ENCODE measurements at regions not wholly inside any gene's neighbourhood (a gene's known extent, or its start where the extent isn't known, plus 50 kb on each side); places are given as distances from the start of the nearest gene placed in this dataset.

DNA sequence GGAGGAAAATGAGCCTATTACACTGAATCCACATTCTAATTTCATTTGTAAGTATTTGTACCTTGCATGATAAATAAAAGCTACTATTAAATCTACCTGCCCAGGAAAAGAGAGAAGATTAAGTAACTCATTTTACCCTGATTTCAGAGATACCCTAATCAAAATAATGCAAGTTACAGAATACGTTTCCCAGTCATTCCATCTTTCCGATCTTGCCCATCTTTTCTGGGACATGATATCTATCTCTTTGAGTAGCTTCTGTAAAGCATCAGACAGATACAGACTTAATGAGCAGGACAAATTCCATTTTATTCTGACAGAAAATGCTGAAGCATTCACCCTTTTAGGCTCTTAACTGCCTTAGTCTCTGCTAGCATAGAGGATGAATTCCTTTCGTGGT, 56.6 kb downstream of the SPRY2 start:
- in situ Hi-C loops (cut with HindIII; ENCODE audit: low sequenced_read_pairs), result no loop called here

DNA sequence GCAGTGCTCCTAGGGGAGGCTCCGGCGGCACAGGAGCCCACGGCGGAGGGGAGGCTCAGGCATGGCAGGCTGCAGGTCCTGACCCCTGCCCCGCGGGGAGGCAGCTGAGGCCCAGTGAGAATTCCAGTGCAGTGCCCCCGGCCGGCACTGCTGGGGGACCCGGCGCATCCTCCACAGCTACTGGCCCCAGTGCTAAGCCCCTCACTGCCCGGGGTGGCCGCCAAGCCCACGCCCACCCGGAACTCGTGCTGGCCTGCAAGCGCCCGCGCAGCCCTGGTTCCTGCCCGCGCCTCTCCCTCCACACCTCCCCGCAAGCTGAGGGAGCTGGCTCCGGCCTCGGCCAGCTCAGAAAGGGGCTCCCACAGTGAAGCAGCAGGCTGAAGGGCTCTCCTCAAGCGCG, 62.2 kb downstream of the SPRY2 start:
- in situ Hi-C loops (cut with HindIII; ENCODE audit: low sequenced_read_pairs), result no loop called here

DNA sequence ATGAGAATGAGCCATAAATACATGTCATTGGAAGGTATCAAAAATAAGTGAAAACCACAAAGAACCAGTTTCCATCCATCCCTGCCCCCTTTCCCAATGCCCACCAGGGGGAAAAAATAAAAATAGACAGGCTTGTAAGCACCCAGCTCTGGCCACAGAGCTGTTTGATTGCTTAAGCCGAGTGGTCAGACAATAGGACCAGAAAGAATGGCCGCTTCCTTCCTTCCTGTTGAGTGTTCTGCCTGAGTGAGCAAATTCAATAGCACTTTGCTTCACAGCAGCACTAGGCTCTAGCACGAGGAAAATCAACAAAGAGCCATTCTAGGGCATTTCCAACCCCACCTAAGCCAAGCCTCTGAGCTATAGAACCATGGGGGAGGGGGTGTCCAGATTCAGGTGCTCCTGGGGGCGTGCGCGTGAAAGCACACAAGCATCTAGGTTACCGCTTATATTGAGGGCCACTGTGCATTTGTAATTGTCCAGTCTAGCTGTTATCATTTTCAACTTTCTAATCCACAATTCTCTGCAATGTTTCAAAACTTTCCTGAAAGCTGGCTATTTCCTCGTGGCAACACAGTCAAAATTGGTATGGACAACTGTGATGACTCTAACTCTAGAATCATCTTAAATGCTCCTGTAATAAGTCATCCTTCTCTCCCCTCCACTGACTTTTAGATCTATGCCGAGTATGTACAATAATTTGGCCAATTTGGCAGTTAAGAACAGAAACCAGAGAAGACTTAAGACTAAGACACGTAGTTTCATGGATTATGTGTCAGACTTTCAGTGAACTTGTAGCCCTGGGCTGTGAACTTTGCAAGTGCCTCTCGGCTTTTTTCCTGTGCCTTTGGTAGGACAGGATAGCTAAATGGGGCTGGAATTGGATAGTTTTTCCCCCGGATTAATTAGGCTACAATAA, 64.3 kb downstream of the SPRY2 start:
- in situ Hi-C loops (cut with HindIII; ENCODE audit: low sequenced_read_pairs), result no loop called here

DNA sequence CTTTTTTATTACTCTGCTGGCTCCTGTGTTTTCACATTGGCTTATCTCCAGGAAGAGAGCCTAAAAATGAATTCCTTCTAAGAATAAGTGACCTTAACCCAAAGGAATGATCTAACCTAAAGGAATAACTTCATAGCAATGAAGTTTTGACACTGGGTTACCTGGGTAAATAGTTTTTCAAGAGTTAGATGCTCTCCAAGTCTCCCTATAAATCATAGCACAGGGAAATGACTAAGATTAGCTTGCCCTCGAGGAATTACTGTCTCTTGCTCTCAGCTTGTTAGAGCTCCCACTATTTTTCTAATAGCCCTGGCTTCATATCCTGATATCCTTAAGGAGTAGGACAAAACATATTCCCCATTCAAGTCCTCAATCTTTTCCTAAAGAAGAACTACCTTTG, 66.3 kb downstream of the SPRY2 start:
- in situ Hi-C loops (cut with HindIII; ENCODE audit: low sequenced_read_pairs), result no loop called here

DNA sequence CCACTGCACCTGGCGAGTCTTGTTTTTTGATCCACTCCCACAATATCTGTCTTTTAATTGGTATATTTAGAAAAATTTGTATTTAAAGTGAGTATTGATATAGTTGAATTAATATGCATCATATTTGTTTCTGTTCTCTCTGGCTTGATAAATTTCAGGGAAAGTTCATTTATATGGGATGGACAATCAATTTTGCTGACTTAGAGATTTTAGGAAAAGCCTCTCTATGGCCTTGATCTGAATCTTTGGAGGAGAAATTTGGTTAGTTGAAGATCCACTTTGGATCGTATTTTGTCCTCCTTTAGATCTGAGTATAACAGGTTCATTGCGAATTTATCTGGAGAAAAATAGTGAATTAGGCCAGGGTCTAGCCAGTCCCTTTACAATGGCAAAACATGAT, 67.2 kb downstream of the SPRY2 start:
- in situ Hi-C loops (cut with HindIII; ENCODE audit: low sequenced_read_pairs), result no loop called here

DNA sequence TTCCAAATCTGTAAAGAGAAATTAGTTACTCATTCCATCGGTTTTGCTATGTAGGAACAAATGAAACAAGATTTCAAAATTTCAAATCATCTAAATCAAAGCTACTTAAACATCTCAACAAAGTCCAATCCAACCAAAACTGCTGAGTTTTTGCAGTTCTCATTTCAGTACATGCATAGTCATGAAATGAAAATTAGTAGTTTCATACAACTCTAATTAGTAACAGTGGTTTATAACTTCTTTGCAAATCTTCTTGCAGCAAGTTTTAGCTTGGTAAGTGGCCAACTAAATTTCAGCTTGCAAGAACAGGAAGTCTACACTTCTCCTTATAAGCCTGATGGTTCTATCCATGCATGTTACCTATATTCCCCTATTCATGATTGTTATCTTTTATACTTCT, 75.6 kb downstream of the SPRY2 start:
- in situ Hi-C loops (cut with HindIII; ENCODE audit: low sequenced_read_pairs), result no loop called here

DNA sequence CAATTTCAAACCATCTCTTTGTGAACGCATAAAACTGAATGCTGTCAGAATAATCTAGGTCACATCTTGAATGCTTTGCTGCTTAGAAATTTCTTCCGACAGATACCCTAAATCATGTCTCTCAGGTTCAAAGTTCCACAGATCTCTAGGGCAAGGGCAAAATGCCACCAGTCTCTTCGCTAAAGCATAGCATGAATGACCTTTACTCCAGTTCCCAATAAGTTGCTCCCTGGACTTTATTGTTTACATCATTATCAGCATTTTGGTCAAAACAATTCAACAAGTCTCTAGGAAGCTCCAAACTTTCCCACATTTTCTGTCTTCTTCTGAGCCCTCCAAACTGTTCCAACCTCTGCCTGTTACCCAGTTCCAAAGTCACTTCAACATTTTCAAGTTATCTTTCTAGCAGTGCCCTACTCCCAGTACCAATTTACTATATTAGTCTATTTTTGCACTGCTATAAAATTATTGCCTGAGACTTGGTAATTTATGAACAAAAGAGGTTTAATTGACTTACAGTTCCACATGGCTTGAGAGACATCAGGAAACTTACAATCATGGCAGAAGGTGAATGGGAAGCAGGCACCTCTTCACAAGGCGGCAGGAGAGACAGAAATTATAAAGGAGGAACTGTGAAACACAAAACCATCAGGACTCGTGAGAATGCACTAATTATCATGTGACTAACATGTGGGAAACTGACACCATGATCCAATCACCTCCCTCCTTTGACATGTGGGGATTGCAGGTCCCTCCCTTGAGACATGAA, 77.0 kb downstream of the SPRY2 start:
- in situ Hi-C loops (cut with HindIII; ENCODE audit: low sequenced_read_pairs), result no loop called here

DNA sequence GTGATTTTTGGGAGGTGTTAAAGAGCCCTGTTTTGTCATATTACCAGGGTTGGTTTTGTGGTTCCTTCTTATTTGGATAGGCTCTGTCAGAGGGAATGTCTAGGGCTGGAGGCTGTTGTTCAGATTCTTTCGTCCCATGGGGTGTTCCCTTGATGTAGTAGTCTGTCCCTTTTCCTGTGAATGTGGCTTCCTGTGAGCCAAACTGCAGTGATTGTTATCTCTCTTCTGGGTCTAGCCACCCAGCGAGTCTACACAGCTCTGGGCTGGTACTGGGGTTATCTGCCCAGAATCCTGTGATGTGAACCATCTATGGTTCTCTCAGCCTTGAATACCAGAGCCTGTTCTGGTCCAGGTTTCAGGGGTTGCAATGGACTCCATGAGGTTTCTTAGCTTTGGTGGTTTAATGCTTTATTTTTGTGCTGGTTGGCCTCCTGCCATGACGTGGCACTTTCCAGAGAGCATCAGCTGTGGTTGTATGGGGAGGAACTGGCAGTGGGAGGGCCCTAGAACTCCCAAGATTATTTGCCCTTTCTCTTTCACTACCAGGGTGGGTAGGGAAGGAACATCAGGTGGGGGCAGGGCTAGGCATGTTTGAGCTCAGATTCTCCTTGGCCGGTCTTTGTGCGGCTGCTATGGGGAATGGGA, 78.8 kb downstream of the SPRY2 start:
- in situ Hi-C loops (cut with HindIII; ENCODE audit: low sequenced_read_pairs), result no loop called here

DNA sequence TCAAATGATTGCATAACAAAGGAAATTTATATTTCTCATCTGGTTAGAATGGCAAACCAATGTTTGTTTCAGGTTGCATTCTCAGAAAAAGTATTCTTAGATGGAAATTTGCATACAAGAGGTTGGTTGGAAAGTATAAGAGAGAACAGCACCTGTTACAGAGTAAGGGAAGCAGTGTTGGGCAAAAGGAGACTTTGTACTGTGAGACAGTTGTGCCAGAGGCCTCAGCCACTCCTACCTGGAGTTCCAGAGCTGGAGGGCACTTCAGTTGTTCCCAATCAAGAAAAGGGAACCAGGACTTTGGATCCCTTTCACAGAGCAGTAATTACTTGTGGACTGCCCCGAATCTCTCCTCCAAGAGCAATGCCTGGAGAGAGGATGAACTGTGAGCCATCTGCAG, 81.8 kb downstream of the SPRY2 start:
- in situ Hi-C loops (cut with HindIII; ENCODE audit: low sequenced_read_pairs), result no loop called here

DNA sequence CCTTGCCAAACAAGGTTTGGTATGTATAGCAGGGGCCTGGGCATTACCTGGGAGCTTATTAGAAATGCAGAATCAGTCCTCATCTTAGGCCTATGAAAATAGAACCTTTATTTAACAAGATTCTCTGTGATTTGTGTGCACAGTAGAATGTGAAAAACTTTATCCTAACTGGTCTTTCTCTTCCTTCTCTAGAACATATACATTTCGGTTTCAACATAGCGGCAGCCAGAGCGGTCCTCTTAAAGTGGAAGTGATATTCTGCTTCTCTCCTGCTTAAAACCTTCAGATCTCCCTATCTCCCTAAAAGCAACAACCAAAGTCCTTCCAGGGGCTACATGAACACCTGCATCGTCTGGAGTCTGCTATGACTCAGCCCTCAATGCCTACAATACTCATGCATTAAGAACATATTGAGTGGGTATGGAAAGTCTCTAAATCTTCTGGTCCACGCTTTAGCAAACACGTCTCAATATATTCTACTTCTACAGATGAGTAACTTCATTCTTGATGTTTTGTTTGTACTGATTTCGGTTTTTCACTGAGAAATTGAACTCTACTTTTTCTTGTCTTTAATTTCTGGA, 84.5 kb downstream of the SPRY2 start:
- in situ Hi-C loops (cut with HindIII; ENCODE audit: low sequenced_read_pairs), result no loop called here

DNA sequence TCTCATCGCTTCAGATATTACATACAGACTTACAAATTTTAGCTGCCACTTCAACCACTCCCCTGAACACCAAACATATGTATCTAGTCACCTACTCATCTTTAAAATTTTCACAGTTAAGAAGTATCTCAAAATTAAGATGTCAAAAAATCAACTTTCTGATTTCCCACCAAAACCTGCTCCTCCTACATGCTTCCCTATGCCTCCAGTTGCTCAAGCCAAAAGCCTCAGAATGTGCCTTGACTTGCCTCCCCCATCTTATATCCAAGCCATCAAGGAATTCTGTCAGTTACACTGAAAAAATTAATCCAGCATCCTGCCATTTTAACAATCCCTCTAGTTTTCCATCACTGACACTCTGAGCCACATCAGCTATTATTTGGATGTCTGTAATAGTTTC, 85.0 kb downstream of the SPRY2 start:
- in situ Hi-C loops (cut with HindIII; ENCODE audit: low sequenced_read_pairs), result no loop called here

DNA sequence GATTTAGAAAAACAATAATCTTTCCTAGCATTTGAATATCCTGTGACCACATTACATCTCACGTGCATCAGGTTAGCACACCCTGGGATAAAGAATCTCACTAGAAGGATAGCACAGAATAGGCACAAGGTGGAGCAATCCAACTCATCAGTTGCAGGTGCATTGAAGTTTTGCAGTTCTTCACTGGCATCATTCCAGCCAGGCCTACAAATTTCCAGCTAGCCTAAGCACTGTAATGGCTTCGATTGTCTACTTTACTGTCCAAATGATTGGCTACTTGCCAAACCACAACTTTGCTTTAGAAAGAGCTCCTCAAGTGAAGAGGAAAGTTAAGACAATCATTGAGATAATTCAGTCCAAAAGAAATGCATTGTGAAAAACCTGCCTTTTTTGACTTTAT, 89.5 kb downstream of the SPRY2 start:
- in situ Hi-C loops (cut with HindIII; ENCODE audit: low sequenced_read_pairs), result loop anchor here (5.0 kb wide), 1 partner anchor 81 kb away; no protein-coding TSS in a partner anchor

DNA sequence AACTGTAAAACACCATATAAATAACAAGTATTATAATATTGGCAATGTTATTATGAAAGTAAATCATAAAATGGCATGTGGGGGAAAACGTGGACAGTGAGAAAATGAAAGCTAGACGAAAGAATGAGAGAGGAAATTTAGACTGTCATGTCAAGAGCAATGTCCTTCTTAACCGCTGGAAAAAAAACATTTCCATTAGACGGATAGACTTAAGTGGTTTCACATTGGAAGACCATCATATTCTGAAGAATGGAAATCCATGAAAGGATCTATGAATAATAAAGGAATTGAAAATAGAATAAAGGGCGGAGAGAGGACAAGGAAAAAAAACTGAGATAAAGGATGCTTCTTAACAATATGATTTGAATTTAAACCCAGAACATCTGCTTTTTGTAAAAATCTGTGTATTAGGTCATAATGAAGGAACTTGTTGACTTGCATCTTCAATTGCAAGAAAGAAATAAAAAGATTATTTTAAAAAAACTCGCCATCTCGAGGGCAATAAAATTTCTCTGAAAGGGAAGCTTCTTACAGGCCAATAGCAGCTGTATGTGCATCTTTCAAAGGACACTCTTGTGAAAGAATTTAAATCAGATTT, 90.6 kb downstream of the SPRY2 start:
- in situ Hi-C loops (cut with HindIII; ENCODE audit: low sequenced_read_pairs), result loop anchor here (5.0 kb wide), 1 partner anchor 82 kb away; no protein-coding TSS in a partner anchor

DNA sequence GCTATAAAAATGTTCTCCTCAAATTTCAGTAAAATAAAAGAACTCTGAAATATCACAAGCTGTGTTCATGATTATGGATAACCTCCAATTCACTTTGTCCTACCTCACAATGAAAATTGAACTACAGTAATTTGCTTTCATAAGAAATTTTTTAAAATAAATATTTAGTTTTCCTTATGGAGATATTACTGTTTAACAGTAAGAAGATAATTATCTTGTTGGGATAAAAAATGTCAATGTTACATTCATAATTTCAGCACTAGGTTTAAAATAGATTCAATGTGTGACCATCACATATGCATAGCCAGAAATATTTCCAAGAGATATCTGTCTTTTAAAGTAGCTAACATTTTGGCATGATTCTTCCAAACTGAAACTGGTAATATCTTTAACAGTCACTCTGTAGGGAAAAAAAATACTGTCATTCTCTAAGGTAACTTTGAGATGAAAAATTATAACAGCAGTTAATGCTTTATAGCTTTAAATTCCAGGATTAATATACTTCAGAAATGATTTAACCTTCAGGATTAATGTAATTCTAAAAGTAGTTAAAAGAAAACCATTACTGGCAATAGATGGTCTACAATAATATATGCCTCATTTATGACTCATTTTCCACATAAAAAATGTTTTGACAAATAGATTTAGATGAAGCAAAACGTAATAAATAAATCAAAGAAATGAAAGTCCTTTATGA, 91.3 kb downstream of the SPRY2 start:
- in situ Hi-C loops (cut with HindIII; ENCODE audit: low sequenced_read_pairs), result loop anchor here (5.0 kb wide), 1 partner anchor 83 kb away; no protein-coding TSS in a partner anchor

DNA sequence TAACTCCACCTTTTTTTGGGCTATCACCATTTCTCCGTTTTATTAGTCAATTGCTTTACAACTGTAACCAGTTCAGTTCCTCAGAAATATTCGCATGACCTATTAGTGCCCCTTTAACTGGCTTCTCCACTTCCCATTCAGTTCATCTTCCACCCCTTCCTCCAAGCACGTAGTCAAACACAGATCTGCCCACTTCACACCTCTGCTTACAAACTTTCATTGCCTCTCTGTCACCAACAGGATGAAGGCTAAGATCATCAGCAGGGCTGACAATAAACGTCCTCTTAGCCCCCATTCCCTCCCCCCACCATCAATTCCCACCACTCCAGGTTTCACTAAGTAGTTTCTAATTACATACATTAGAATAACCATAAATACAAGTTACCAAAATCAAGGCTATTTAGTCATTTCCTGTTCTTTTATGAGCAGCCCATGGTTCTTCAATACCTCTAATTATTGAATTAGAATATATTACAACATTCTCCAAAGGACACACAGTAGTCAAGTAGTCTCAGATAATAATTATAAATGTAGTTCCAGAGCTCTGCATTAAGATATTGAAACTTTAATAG, 95.7 kb downstream of the SPRY2 start:
- in situ Hi-C loops (cut with HindIII; ENCODE audit: low sequenced_read_pairs), result no loop called here

DNA sequence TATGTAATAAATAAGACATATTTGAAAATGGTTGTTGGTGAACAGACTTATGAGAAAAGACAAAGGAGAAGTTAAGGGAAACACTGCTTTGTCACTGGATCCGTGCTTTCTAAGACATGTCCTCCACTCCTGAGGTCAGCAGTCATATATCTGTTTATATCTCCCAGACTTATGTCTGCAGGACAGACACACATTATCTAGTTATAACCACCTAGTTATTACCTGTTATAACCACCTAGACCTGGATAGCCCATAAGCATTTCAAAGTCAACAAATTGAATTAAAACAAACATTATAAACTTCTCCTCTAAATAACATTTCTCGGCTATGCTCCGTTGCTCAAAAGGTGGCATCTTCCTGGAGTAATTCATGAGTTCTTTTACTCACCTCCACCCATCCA, 96.4 kb downstream of the SPRY2 start:
- in situ Hi-C loops (cut with HindIII; ENCODE audit: low sequenced_read_pairs), result no loop called here

DNA sequence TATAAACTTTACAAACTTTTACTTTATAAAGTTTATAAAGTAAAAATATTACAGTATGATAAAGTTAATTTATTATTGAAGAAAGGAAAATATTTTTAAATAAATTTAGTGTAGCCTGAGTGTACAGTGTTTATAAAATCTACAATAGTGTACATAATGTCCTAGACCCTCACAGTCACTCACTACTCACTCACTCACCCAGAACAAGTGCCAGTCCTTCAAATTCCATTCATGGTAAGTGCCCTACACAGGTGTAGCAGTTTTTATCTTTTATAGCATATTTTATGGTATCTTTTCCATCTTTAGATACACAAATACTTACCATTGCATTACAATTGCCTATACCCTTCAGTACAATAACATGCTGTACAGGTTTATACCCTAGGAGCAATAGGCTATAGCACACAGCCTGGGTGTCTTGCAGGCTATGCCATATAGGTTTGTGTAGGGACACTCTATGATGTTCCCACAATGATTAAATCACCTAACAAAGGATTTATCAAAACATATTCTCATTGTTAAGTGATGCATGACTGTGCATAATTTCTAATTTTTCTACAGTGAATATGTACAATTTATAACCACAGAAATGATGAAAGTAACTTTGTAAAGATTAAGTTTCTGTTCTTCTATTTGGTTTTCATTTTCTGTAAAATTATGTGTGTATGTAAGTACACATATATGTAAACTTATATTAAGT, 98.0 kb downstream of the SPRY2 start:
- in situ Hi-C loops (cut with HindIII; ENCODE audit: low sequenced_read_pairs), result no loop called here

DNA sequence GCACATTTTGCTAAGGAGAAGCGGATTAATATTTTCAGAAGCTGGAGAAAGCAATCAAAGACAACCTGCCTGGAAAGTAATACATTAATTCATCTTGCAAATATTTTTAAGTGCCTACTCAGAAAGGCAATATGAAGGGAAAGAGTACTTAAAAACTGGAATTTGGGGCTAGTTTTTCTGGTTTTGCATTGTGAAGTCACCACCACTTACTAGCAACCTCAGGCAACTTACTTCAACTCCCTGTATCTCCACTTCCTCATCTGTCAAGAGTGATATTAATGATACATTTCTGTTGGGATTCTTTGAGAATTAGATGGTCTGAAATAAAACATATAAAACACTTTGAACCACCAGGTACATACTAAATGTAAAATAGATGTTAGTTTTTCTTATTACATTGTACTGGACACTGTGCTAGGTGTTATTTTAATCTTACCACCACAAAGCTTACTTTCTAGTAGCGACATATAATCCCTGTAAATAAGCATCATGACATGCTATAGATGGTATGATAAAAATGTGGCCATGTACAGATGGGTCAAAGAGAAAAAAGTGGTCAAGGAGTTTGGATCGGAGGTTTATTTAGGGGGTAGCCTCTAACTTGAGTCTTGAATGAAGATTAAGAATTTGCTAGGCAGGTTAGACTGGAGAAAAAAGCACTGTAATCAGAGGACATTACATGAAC, 101.2 kb downstream of the SPRY2 start:
- in situ Hi-C loops (cut with HindIII; ENCODE audit: low sequenced_read_pairs), result no loop called here

DNA sequence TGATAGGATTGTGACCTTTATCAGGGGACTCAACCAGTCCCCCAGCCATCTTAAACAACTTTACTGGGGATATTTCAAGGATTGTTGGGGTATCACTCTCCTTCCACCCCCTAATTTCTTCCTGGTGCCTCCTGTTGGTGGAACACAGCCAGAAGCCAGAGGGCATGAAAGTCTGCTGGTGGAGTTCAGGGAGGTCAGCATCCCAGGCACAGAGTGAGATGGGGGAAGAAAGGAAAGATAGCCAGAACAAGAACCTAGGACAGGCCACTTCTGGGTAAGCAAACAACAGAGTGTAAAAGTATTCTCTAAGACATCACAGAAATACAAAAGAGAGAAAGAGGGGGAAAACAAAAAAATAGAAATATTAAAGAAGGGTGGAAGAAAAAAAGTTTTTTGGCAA, 101.8 kb downstream of the SPRY2 start:
- in situ Hi-C loops (cut with HindIII; ENCODE audit: low sequenced_read_pairs), result no loop called here
